ENCODE measurements at regions not wholly inside any gene's neighbourhood (a gene's known extent, or its start where the extent isn't known, plus 50 kb on each side); places are given as distances from the start of the nearest gene placed in this dataset.
A peak's percentile ranks its signal among the peaks of the same experiment; 100 is the strongest.

DNA sequence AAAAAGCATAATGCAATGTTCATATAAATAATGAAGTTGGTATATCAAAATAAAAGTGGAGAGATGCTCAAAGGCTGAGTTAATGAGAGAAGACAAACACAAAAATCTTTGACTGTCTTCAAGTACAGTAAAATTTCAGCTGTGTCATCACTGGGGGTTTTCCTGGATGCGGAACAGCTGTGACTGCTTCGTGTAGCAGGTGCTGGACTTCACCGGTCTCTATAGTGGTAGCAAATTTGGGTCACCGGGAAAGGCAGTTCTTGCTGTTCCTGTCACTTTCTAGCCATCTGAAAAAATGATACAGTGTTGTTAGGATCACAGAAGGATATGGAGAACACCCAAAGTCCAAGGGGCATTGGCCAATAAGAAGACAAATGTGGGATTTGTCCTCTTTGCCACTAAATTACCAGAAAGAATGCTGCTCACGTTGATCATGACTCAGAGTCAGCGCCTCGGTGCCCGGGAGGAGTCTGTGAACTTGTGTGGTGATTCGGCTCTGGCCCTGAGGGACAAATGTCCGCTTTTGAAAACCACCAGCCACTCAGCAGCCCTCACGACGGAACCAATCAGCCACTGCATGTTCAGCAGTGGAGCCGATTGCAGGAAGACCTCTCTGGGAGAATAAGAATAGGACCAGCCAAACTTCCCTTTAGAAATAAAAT lies 230.1 kb upstream of the FAT1 start:
- no peak for DNase-seq (ENCODE audit: low read depth)
- TF ChIP-seq, protein P1, sequence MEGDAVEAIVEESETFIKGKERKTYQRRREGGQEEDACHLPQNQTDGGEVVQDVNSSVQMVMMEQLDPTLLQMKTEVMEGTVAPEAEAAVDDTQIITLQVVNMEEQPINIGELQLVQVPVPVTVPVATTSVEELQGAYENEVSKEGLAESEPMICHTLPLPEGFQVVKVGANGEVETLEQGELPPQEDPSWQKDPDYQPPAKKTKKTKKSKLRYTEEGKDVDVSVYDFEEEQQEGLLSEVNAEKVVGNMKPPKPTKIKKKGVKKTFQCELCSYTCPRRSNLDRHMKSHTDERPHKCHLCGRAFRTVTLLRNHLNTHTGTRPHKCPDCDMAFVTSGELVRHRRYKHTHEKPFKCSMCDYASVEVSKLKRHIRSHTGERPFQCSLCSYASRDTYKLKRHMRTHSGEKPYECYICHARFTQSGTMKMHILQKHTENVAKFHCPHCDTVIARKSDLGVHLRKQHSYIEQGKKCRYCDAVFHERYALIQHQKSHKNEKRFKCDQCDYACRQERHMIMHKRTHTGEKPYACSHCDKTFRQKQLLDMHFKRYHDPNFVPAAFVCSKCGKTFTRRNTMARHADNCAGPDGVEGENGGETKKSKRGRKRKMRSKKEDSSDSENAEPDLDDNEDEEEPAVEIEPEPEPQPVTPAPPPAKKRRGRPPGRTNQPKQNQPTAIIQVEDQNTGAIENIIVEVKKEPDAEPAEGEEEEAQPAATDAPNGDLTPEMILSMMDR (conservative IDR thresholded peaks at IDR 0.05; ENCODE audit: low read depth, low read length) = no peak
- H3K4me3 ChIP-seq (ENCODE audit: low read depth, low read length) = no peak overlapping the region

DNA sequence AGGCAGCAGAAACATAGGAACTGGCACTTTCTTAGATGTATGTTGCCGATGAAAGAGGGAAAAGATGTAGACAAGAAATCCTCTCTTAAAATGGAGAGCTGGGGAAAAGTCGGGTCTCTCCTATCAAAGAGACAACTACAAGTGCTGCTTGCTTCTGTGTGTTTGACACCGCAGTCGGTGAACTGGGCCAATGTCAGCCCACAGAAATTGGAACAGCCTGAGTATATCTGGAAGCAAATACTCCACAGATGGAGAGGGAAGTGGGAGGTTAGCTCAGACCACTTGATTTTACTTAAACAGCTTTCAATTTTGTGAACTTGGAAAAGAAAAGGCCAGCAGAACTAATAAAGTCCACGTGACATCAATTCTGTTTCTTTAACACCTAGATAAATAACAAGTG lies 230.9 kb upstream of the FAT1 start:
- DNase-seq (ENCODE audit: low read depth) = no peak
- TF ChIP-seq, protein P1 (conservative IDR thresholded peaks at IDR 0.05; ENCODE audit: low read depth, low read length) = no peak
- H3K4me3 ChIP-seq (ENCODE audit: low read depth, low read length) = no peak overlapping the region

DNA sequence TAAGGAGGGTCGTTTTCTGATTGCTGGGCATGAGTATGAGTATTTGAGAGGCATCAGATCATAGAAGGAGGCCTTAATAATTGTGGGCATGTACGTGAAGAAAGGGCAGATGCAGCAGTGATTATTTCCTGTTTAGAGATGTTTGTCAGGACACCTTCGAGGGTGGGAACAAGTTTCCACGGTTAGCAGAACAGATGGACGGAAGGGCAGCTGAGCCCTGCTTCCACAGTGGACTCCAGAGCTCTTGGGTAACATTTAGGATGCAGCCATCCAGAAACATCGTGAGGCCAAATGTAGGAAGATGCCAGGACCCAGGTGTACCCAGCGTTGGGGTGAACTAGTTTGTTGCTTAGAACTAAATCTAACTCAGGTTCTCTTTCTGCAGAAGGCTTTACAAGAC lies 231.3 kb upstream of the FAT1 start:
- TF ChIP-seq, protein P1 (conservative IDR thresholded peaks at IDR 0.05; ENCODE audit: low read depth, low read length) = no peak
- no peak overlapping the region for H3K4me3 ChIP-seq (ENCODE audit: low read depth, low read length)
- no peak for DNase-seq (ENCODE audit: low read depth)

DNA sequence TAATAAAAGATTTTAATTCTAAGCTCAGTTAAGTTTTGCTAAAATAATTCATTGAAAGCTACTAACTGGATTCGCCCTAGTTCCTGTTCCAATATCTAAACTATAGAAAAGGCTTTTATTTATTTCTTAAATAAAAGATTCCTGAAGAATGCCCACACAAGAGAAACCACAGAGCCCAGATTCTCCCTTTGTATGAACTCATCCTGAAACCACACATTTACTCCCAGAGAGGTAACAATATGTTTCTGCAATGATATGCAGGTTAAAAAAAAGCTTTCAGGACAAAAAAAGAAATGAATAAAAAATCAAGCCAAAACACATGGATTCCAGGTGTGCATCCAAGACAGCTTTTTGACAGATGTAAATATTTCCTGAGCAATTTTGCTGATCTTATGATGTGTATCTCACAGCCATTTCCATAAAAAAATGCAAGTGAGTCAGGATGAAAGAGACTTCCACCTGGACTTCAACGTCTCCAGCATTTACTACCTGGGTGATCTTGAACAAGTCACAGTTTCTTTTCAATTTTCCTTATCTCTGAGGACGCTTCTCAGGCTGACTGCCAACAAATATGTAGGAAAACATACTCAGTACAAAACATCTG lies 234.4 kb upstream of the FAT1 start:
- no peak for DNase-seq (ENCODE audit: low read depth)
- TF ChIP-seq, protein P1 (conservative IDR thresholded peaks at IDR 0.05; ENCODE audit: low read depth, low read length) = no peak
- H3K4me3 ChIP-seq (ENCODE audit: low read depth, low read length) = no peak overlapping the region

DNA sequence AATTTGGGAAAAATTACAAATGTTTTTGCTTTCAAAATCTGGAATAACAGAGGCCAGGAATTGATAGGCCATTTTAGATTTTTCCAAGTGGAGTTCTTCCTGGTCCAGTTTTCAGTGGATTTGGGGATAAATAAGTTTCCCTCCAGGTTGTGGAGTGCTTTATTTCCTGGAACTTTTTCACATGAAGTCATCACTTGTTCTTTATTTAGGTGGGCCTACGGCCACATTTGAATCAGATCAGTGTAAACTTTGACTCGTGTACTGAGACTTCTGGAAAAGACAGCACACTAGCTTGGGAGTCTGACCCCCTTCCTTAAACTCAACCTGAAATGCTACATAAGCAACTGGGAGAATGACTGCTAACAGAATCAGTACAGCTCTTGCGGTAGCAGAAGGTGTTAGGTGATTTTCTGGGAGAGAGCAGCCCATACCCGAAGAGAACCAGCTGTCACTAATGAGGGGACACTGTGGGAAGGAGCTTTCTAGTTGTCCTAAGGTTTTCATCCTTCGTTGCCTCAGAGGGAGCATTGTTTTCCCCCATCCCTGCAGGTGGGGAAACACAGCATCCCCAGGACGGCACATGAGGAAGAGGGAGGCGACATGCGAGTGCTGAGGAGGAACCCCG lies 235.2 kb upstream of the FAT1 start:
- no peak for DNase-seq (ENCODE audit: low read depth)
- TF ChIP-seq, protein P1 (conservative IDR thresholded peaks at IDR 0.05; ENCODE audit: low read depth, low read length) = no peak
- H3K4me3 ChIP-seq (ENCODE audit: low read depth, low read length) = no peak overlapping the region

DNA sequence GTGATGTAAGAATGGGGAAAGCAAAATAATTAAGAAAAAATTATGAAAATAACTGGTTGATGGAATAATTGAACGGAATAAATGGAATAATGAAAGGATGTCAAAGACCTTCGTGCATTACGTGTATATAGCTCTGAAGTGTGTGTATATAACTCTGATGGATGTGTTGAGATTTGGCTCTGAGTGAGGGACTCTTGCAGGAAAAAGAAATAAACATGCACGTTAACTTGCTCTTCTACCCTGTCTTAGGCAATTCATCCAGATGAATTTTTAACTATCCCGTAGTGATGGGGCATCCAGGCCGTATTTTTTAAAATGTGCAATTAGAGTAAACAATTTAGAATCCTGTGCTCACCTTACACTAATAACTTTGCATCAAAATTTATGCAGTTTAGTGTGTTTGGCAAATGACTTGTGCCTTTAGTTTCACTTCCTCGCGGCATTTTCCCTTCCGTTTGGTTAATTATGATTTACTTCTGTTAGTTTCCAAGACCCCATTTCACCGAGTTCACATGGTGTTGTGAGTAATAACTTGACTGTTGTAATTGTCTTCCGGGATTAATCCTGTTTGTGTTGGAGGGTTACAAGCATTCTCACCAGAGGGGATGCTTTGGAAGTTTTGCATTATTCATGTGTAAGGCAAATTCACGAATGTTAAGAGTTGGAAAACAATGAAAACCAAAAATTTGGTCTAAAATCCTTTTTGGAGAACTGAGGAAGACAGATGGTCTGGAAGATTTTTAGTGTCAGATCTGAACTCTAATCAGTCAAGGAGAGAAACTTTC lies 256.5 kb upstream of the FAT1 start:
- TF ChIP-seq, protein P1 (conservative IDR thresholded peaks at IDR 0.05; ENCODE audit: low read depth, low read length) = no peak
- DNase-seq (ENCODE audit: low read depth) = no peak
- H3K4me3 ChIP-seq (ENCODE audit: low read depth, low read length) = peak overlapping the region; percentile 36
